ENCODE measurements at regions not wholly inside any gene's neighbourhood (a gene's known extent, or its start where the extent isn't known, plus 50 kb on each side); places are given as distances from the start of the nearest gene placed in this dataset.
A peak's percentile ranks its signal among the peaks of the same experiment; 100 is the strongest.

GRCh38 chr19:5392486-5392885 is 51.9 kb upstream of the PTPRS start:
- Histone ChIP-seq H3K27me3 (peaks cover 9% of the 10 kb centered on the region), H3K9me3 (no peaks in the 10 kb centered on the region), H3K4me3 (no peak overlapping the region), H3K36me3 (no peaks in the 10 kb centered on the region)
- DNase-seq, result no peak

GRCh38 chr19:5393088-5393487 is 52.5 kb upstream of the PTPRS start:
- H3K27me3 ChIP-seq, result peaks cover 10% of the 10 kb centered on the region

GRCh38 chr19:5394551-5395505 is 54.2 kb upstream of the PTPRS start:
- no peak overlapping the region for H3K4me3 ChIP-seq
- DNase-seq, result no peak
- no peaks in the 10 kb centered on the region for H3K36me3 ChIP-seq
- no peaks in the 10 kb centered on the region for H3K9me3 ChIP-seq
- H3K27me3 ChIP-seq, result peaks cover 14% of the 10 kb centered on the region

More at GRCh38 chr19:5393088-5393487, 52.5 kb upstream of the PTPRS start:
- Histone ChIP-seq H3K4me3 (no peak overlapping the region), H3K9me3 (no peaks in the 10 kb centered on the region), H3K36me3 (no peaks in the 10 kb centered on the region)
- no peak for DNase-seq

- no peaks in the 10 kb centered on the region for H3K36me3 ChIP-seq
- no peak overlapping the region for H3K4me3 ChIP-seq
- peaks cover 14% of the 10 kb centered on the region for H3K27me3 ChIP-seq
- no peak for DNase-seq
- H3K9me3 ChIP-seq, result no peaks in the 10 kb centered on the region
Observed at GRCh38 chr19:5395556-5395955, 54.9 kb upstream of the PTPRS start.

DNA sequence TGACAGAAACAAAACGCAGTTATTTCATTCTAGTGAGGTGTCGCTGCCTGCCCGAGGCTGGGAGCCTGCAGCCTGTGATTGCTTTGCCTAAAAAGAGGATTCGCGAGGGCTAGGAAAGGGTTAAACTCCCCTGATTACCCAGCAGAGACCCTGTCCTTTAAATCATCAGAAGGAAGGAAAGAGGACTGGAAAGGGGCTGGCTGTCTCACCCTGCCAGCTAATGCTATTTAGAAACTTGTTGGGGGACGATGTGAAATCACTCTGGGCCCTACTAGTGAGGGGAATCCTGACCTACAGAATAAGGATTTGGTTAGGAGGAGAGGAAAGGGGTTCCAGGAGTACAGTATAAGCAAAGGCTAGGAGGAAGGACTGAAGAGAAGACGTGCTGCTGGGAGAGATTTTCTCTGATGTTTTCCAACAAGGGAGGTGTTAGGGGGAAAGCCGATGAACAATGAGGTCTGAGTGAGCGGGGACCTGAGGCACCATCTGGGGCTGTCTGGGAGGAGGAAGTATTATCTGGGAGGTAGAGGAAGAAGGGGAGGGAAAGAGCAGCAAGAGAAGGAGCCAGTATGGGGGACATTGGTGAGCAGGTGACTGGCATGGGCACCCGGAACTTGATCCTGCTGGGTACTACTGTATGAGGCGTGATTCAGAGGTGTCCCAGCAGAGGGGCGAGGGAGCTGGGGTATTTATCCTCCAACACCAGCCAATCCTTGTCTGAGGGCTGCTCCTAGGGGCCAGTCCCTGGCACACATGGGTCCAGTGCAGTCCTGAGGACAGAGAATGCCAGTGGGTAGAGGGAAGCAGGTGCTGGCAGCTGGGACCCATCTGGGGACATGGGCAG is 55.7 kb upstream of the PTPRS start:
- Histone ChIP-seq H3K27me3 (peaks cover 14% of the 10 kb centered on the region), H3K4me3 (no peak overlapping the region), H3K36me3 (no peaks in the 10 kb centered on the region), H3K9me3 (no peaks in the 10 kb centered on the region)
- no peak for DNase-seq

GRCh38 chr19:5396963-5397362 is 56.4 kb upstream of the PTPRS start:
- no peak overlapping the region for H3K4me3 ChIP-seq
- no peaks in the 10 kb centered on the region for H3K36me3 ChIP-seq
- H3K9me3 ChIP-seq, result no peaks in the 10 kb centered on the region
- peaks cover 14% of the 10 kb centered on the region for H3K27me3 ChIP-seq
- no peak for DNase-seq

DNA sequence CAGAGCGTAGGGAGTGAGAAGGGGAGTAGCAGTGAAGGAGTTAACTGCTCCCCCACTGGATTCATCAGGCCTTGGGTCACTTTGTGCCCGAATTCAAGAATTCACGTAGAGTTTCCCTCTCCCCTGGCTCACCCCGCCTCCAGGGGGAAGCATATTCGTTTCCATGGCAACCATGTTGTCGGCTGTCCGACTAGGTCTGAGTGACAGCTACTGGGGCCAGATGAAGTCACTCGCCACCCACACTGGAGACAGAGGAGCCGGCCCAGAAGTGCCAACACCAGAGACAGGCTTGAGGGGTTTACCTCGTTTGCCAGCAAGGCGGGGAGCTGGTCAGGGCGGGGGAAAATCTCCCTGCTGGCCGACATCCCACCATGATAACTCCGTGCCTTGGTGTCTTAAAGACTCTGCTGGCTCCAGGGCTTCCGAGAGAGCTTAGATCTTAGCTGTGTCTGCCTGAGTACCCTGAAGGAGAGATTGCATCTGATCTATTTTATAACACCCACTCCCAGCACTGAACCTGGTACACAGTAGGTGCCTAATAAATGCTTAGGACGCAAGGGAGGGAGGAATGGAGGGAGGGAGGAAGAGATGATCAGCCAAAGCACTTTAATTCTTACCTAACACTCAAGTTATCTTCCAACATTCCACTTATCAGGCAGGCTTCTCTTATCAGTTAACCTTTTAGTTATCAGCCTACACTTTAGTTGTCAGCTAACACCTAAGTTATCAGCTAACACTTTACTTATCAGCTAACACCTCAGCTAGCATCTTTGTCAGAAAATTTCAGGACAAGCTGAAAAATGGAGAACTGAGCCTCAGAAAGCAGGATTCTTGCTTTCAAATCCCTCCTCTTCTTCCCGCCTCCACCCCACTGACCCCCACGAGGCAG is 57.2 kb upstream of the ZNRF4 start:
- H3K36me3 ChIP-seq, result no peaks in the 10 kb centered on the region
- H3K4me3 ChIP-seq, result no peak overlapping the region
- H3K27me3 ChIP-seq, result peaks cover 11% of the 10 kb centered on the region
- no peaks in the 10 kb centered on the region for H3K9me3 ChIP-seq
- DNase-seq, result peak; percentile 2

DNA sequence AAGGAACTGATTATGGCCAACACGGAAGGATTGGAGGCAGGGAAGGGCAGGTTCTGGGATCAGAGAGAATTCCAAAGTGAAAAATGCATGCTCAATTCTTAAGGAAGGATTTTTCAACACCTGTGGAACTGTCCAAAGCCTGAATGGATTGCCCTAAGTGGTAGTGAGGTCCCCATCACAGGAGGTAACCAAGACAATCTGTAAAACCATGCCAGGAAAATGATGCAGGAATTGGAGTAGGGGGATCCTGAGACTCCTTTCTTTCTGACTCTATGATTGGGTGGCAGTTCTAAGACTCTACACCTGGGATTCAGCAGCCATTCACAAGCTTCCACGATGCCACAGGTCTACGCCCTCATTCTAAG is 56.5 kb upstream of the ZNRF4 start:
- Histone ChIP-seq H3K36me3 (no peaks in the 10 kb centered on the region), H3K27me3 (peaks cover 11% of the 10 kb centered on the region), H3K4me3 (no peak overlapping the region), H3K9me3 (no peaks in the 10 kb centered on the region)
- no peak for DNase-seq

GRCh38 chr19:5403968-5404640 is 51.1 kb upstream of the ZNRF4 start:
- Histone ChIP-seq H3K36me3 (no peaks in the 10 kb centered on the region), H3K4me3 (no peak overlapping the region)

More at GRCh38 chr19:5403968-5404640, 51.1 kb upstream of the ZNRF4 start:
- no peaks in the 10 kb centered on the region for H3K27me3 ChIP-seq
- H3K9me3 ChIP-seq, result no peaks in the 10 kb centered on the region
- peak; percentile 75 for DNase-seq
